GM12878 (cell line): ENCODE measurements at regions not wholly inside any gene's neighbourhood (a gene's known extent, or its start where the extent isn't known, plus 50 kb on each side); places are given as distances from the start of the nearest gene placed in this dataset.

Experiments
- ATAC-seq: fragments of 200-7000 bp; cut with Tn5 transposase; 3 replicates; pipeline ENCODE4 v1.9.1; 2020; ENCODE audit warnings: mild to moderate bottlenecking, moderate library complexity
- BruUV-seq: library from RNA; stranded (reverse); fragments of 400-500 nt; replicated peaks from 2 replicates; lab custom pipeline; 2021; lab: Mats Ljungman, UMichigan
- CTCF ChIA-PET: fragments of 300-600 bp; sonication (Branson Sonifier 250); formaldehyde crosslinking; extraction: SDS; loops from one replicate; lab custom pipeline; 2021; ENCODE audit warnings: inconsistent platforms; lab: Yijun Ruan, JAX
- POLR2A ChIA-PET: fragments of 350-600 bp; formaldehyde crosslinking; extraction: SDS; loops from one replicate; lab custom pipeline; 2021; ENCODE audit warnings: inconsistent platforms; lab: Charles Lee
- RAD21 ChIA-PET: fragments of 300-600 bp; sonication (Branson Sonifier 250); formaldehyde crosslinking; loops from one replicate; lab custom pipeline; 2023; ENCODE audit warnings: antibody characterized with exemption; ENCODE audit not compliant: unreplicated experiment; lab: Charles Lee
- SMC1A ChIA-PET: fragments of 300-600 bp; sonication (Branson Sonifier 250); formaldehyde crosslinking; loops from one replicate; lab custom pipeline; 2023; ENCODE audit not compliant: unreplicated experiment, uncharacterized antibody; lab: Charles Lee
- DNase-seq: peaks from one replicate; pipeline ENCODE4 v3.0.0-alpha.2; 2011; ENCODE audit warnings: low read depth, low spot score
- FAIRE-seq: peaks from 3 replicates; lab custom pipeline; 2011; peaks lifted over from hg19 to GRCh38; lab: Jason Lieb, UNC
- H2AFZ ChIP-seq: 2 replicates; pipeline ENCODE4 v1.6.0; 2011; ENCODE audit warnings: low read depth, low read length, control low read depth; ENCODE audit not compliant: control insufficient read depth
- H3K27ac ChIP-seq: 2 replicates; pipeline ENCODE4 v1.5.1; 2011; ENCODE audit warnings: control low read depth; ENCODE audit not compliant: control insufficient read depth, insufficient read depth
- H3K27me3 ChIP-seq, 2 experiments: replicated peaks in 1 of 2; 2 replicates each; pipeline versions ENCODE4 v1.6.0 to v1.6.1; 2011; ENCODE audit warnings: low read length in 1 of 2; ENCODE audit not compliant: control insufficient read depth in 2 of 2, insufficient read depth in 2 of 2
- H3K36me3 ChIP-seq, 2 experiments: 2 replicates each; pipeline ENCODE4 v1.5.1; 2011; ENCODE audit warnings: low read length in 1 of 2; ENCODE audit not compliant: control insufficient read depth in 2 of 2, insufficient read depth in 2 of 2
- H3K4me1 ChIP-seq: 2 replicates; pipeline ENCODE4 v1.6.1; 2011; ENCODE audit warnings: mild to moderate bottlenecking, low read length, moderate library complexity, mixed read lengths; ENCODE audit not compliant: control insufficient read depth, insufficient read depth
- H3K4me2 ChIP-seq: 2 replicates; pipeline ENCODE4 v1.6.0; 2011; ENCODE audit warnings: control low read depth; ENCODE audit not compliant: control insufficient read depth, insufficient read depth
- H3K4me3 ChIP-seq: fragments of 200-600 bp; sonication (generic); 2 replicates; pipeline ENCODE4 v1.5.1; 2016
- H3K79me2 ChIP-seq: 2 replicates; pipeline ENCODE4 v1.6.0; 2011; ENCODE audit warnings: low read length; ENCODE audit not compliant: control insufficient read depth, insufficient read depth
- H3K9ac ChIP-seq: 2 replicates; pipeline ENCODE4 v1.8.0; 2011; ENCODE audit warnings: low read length, control low read depth, mixed read lengths; ENCODE audit not compliant: control insufficient read depth, insufficient read depth
- H3K9me3 ChIP-seq: replicated peaks from 3 replicates; pipeline ENCODE4 v1.5.1; 2011; ENCODE audit warnings: mild to moderate bottlenecking, low read length; ENCODE audit not compliant: control insufficient read depth, insufficient read depth
- H4K20me1 ChIP-seq: 2 replicates; pipeline ENCODE4 v1.6.0; 2011; ENCODE audit not compliant: control insufficient read depth, insufficient read depth
- BACH1 ChIP-seq: fragments of 450-650 bp; IDR thresholded peaks from 2 replicates; pipeline ENCODE4 v1.6.1; 2017; ENCODE audit warnings: mild to moderate bottlenecking, borderline replicate concordance
- BCL11A ChIP-seq: IDR thresholded peaks from 2 replicates; pipeline ENCODE4 v1.6.1; 2011; ENCODE audit warnings: low read depth, low read length
- CBX3 ChIP-seq: fragments of 200-600 bp; sonication (generic); IDR thresholded peaks from 2 replicates; pipeline ENCODE4 v1.6.1; 2016; ENCODE audit warnings: low read depth, borderline replicate concordance
- DPF2 ChIP-seq: fragments of 450-650 bp; IDR thresholded peaks from 2 replicates; pipeline ENCODE4 v1.6.1; 2017; ENCODE audit warnings: mild to moderate bottlenecking
- HCFC1 ChIP-seq: fragments of 150-350 bp; IDR thresholded peaks from 2 replicates; pipeline ENCODE4 v1.6.1; 2014; ENCODE audit warnings: low read length
- KAT2A ChIP-seq: conservative IDR thresholded peaks from 2 replicates; pipeline ENCODE4 v1.6.1; 2011; ENCODE audit warnings: low read depth, low read length; ENCODE audit not compliant: control insufficient read depth
- NBN ChIP-seq: fragments of 450-650 bp; IDR thresholded peaks from 2 replicates; pipeline ENCODE4 v1.6.1; 2016
- POLR2A ChIP-seq: IDR thresholded peaks from 2 replicates; pipeline ENCODE4 v1.6.1; 2011; ENCODE audit warnings: low read depth, mild to moderate bottlenecking, low read length
- POLR2AphosphoS5 ChIP-seq: IDR thresholded peaks from 2 replicates; pipeline ENCODE4 v1.6.1; 2011; ENCODE audit warnings: mild to moderate bottlenecking, low read length, inconsistent platforms
- SREBF1 ChIP-seq: IDR thresholded peaks from 2 replicates; pipeline ENCODE4 v1.6.1; 2012; ENCODE audit warnings: mild to moderate bottlenecking, low read length
- SRF ChIP-seq, 2 experiments: IDR thresholded peaks; 2 replicates each; pipeline ENCODE4 v1.6.1; 2011; ENCODE audit warnings: low read depth in 2 of 2, low read length in 2 of 2, mild to moderate bottlenecking in 1 of 2, moderate library complexity in 1 of 2
- STAT3 ChIP-seq: IDR thresholded peaks from 2 replicates; pipeline ENCODE4 v1.6.1; 2011; ENCODE audit warnings: low read depth, low read length, improper control_type of control experiment
- TARDBP ChIP-seq: IDR thresholded peaks from 2 replicates; pipeline ENCODE4 v1.6.1; 2016; ENCODE audit warnings: borderline replicate concordance
- ZBED1 ChIP-seq: IDR thresholded peaks from 2 replicates; pipeline ENCODE4 v1.6.1; 2016; ENCODE audit warnings: borderline replicate concordance
- ZNF207 ChIP-seq: fragments of 450-650 bp; IDR thresholded peaks from 2 replicates; pipeline ENCODE4 v1.6.1; 2014; ENCODE audit warnings: antibody characterized with exemption, mild to moderate bottlenecking, borderline replicate concordance
- WGBS: methylation state at CpG from one replicate; pipeline ENCODE4 v1.1.6; 2016; ENCODE audit warnings: low lambda C conversion rate; ENCODE audit not compliant: insufficient replicate concordance, insufficient coverage; ENCODE audit errors: missing lambda C conversion rate; 5-methylcytosine and 5-hydroxymethylcytosine counted together
- in situ Hi-C: fragments of 300-500 bp; cut with MboI; formaldehyde crosslinking; loops from 9 replicates; pipeline ENCODE4 v1.14.3; 2018; ENCODE audit warnings: mixed read lengths
- intact Hi-C: fragments of 100-400 bp; cut with micrococcal nuclease; formaldehyde crosslinking; loops from one replicate; pipeline ENCODE4 v1.14.2; 2022; ENCODE audit not compliant: unreplicated experiment
- TF ChIP-seq, protein P1 (sequence below): fragments of 450-650 bp; formaldehyde crosslinking; IDR thresholded peaks from 2 replicates; pipeline ENCODE4 v1.5.0; 2022; ENCODE audit warnings: mild to moderate bottlenecking, missing genetic modification characterization
- TF ChIP-seq, protein P2 (sequence below): fragments of 450-650 bp; IDR thresholded peaks from 2 replicates; pipeline ENCODE4 v1.6.1; 2016; ENCODE audit warnings: mild to moderate bottlenecking
- TF ChIP-seq, protein P3 (sequence below): fragments of 450-650 bp; IDR thresholded peaks from 2 replicates; pipeline ENCODE4 v1.6.1; 2017; ENCODE audit warnings: mild to moderate bottlenecking, moderate library complexity

DNA sequence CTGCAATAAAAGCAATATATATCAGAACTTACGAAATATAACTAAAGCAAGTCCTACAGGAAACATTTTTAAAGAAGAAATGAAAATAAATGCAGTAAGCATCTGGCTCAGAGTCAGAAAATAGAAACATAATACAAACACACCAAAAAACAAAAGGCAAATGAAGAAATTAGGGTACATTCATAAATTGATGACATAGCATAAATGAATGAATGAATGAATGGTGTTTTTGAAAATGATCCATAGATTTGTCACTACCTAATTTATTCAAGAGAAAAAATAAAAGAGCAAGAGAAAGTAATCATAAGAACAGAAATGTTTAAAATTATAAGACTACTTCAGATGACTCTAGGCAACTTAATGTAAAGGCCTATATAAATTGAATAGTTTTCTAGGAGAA lies 226.1 kb upstream of the CDH20 start:
- CTCF ChIA-PET = no interaction called here

More for the DNA sequence above, 226.1 kb upstream of the CDH20 start:
- Histone ChIP-seq H3K4me2 (no peak overlapping the region), H3K9me3 (no peaks in the 10 kb centered on the region), H3K4me1 (no peaks in the 10 kb centered on the region), H2AFZ (no peak overlapping the region), H3K79me2 (no peaks in the 10 kb centered on the region), H3K9ac (no peak overlapping the region), H3K27me3 (no peaks in the 10 kb centered on the region), H3K36me3 (no peaks in the 10 kb centered on the region), H3K4me3 (no peak overlapping the region), H4K20me1 (no peaks in the 10 kb centered on the region), H3K27ac (no peak overlapping the region)
- ChIA-PET RAD21 (no interaction called here), SMC1A (no interaction called here), POLR2A (no interaction called here)
- intact Hi-C loops (no loop called here), in situ Hi-C loops (no loop called here)
- no TSS peak for BruUV-seq
- TF ChIP-seq, protein P1, sequence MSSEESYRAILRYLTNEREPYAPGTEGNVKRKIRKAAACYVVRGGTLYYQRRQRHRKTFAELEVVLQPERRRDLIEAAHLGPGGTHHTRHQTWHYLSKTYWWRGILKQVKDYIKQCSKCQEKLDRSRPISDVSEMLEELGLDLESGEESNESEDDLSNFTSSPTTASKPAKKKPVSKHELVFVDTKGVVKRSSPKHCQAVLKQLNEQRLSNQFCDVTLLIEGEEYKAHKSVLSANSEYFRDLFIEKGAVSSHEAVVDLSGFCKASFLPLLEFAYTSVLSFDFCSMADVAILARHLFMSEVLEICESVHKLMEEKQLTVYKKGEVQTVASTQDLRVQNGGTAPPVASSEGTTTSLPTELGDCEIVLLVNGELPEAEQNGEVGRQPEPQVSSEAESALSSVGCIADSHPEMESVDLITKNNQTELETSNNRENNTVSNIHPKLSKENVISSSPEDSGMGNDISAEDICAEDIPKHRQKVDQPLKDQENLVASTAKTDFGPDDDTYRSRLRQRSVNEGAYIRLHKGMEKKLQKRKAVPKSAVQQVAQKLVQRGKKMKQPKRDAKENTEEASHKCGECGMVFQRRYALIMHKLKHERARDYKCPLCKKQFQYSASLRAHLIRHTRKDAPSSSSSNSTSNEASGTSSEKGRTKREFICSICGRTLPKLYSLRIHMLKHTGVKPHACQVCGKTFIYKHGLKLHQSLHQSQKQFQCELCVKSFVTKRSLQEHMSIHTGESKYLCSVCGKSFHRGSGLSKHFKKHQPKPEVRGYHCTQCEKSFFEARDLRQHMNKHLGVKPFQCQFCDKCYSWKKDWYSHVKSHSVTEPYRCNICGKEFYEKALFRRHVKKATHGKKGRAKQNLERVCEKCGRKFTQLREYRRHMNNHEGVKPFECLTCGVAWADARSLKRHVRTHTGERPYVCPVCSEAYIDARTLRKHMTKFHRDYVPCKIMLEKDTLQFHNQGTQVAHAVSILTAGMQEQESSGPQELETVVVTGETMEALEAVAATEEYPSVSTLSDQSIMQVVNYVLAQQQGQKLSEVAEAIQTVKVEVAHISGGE = no peak
- TF ChIP-seq POLR2AphosphoS5 (no peak), ZNF207 (no peak), SRF (IDR thresholded peaks at IDR 0.05; ENCODE audit: low read depth in 2 of 2, low read length in 2 of 2) (no peak), HCFC1 (no peak), TARDBP (no peak), STAT3 (no peak), KAT2A (no peak), BACH1 (no peak), CBX3 (no peak), NBN (no peak), SREBF1 (no peak), DPF2 (no peak), ZBED1 (no peak), BCL11A (no peak), POLR2A (no peak)
- TF ChIP-seq, protein P2, sequence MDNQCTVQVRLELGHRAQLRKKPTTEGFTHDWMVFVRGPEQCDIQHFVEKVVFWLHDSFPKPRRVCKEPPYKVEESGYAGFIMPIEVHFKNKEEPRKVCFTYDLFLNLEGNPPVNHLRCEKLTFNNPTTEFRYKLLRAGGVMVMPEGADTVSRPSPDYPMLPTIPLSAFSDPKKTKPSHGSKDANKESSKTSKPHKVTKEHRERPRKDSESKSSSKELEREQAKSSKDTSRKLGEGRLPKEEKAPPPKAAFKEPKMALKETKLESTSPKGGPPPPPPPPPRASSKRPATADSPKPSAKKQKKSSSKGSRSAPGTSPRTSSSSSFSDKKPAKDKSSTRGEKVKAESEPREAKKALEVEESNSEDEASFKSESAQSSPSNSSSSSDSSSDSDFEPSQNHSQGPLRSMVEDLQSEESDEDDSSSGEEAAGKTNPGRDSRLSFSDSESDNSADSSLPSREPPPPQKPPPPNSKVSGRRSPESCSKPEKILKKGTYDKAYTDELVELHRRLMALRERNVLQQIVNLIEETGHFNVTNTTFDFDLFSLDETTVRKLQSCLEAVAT = no peak
- TF ChIP-seq, protein P3, sequence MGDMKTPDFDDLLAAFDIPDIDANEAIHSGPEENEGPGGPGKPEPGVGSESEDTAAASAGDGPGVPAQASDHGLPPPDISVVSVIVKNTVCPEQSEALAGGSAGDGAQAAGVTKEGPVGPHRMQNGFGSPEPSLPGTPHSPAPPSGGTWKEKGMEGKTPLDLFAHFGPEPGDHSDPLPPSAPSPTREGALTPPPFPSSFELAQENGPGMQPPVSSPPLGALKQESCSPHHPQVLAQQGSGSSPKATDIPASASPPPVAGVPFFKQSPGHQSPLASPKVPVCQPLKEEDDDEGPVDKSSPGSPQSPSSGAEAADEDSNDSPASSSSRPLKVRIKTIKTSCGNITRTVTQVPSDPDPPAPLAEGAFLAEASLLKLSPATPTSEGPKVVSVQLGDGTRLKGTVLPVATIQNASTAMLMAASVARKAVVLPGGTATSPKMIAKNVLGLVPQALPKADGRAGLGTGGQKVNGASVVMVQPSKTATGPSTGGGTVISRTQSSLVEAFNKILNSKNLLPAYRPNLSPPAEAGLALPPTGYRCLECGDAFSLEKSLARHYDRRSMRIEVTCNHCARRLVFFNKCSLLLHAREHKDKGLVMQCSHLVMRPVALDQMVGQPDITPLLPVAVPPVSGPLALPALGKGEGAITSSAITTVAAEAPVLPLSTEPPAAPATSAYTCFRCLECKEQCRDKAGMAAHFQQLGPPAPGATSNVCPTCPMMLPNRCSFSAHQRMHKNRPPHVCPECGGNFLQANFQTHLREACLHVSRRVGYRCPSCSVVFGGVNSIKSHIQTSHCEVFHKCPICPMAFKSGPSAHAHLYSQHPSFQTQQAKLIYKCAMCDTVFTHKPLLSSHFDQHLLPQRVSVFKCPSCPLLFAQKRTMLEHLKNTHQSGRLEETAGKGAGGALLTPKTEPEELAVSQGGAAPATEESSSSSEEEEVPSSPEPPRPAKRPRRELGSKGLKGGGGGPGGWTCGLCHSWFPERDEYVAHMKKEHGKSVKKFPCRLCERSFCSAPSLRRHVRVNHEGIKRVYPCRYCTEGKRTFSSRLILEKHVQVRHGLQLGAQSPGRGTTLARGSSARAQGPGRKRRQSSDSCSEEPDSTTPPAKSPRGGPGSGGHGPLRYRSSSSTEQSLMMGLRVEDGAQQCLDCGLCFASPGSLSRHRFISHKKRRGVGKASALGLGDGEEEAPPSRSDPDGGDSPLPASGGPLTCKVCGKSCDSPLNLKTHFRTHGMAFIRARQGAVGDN = no peak
- ATAC-seq (no peak), FAIRE-seq (no peak), DNase-seq (no peak)
- 10% methylated on average over 1 of the region's 1 CpG for WGBS
